Lung (tissue), 11 donors: ENCODE measurements at regions not wholly inside any gene's neighbourhood (a gene's known extent, or its start where the extent isn't known, plus 50 kb on each side); places are given as distances from the start of the nearest gene placed in this dataset.
A peak's percentile ranks its signal among the peaks of the same experiment; 100 is the strongest.

Experiments used
- ATAC-seq: fragments of 200-7000 bp; cut with Tn5 transposase; one replicate; pipeline ENCODE4 v1.9.1; 2020; ENCODE audit warnings: moderate number of reproducible peaks; ENCODE audit not compliant: insufficient read depth, low FRiP score
- DNase-seq, 3 donors: peaks; one replicate each; pipeline ENCODE4 v3.0.0-alpha.2; 2013 to 2017
- H3K27ac ChIP-seq, 2 donors: one replicate each; pipeline ENCODE4 v1.5.1; 2013; ENCODE audit warnings: mild to moderate bottlenecking in 2 of 2, moderate library complexity in 2 of 2, control low read depth in 1 of 2, inconsistent platforms in 1 of 2, low read depth in 1 of 2, low read length in 1 of 2
- H3K27me3 ChIP-seq, 3 donors: one replicate each; pipeline ENCODE4 v1.5.1; 2013; ENCODE audit warnings: low read length in 2 of 3; ENCODE audit not compliant: control insufficient read depth in 3 of 3, insufficient read depth in 3 of 3
- H3K36me3 ChIP-seq, 4 donors: one replicate each; pipeline ENCODE4 v1.5.1; 2013; ENCODE audit warnings: low read length in 4 of 4, mild to moderate bottlenecking in 1 of 4, moderate library complexity in 1 of 4; ENCODE audit not compliant: control insufficient read depth in 4 of 4, insufficient read depth in 4 of 4
- H3K4me1 ChIP-seq, 5 donors: one replicate each; pipeline ENCODE4 v1.5.1; 2013; ENCODE audit warnings: low read length in 5 of 5, mild to moderate bottlenecking in 2 of 5, moderate library complexity in 1 of 5; ENCODE audit not compliant: control insufficient read depth in 5 of 5, insufficient read depth in 5 of 5
- H3K4me3 ChIP-seq: one replicate; pipeline ENCODE4 v1.5.1; 2013; ENCODE audit warnings: mild to moderate bottlenecking, control low read depth, moderate library complexity
- H3K9ac ChIP-seq, 2 donors: one replicate each; pipeline ENCODE4 v1.5.1; 2013; ENCODE audit warnings: low read length in 2 of 2, control low read depth in 1 of 2; ENCODE audit not compliant: insufficient read depth in 1 of 2
- H3K9me3 ChIP-seq, 4 donors: one replicate each; pipeline ENCODE4 v1.5.1; 2013; ENCODE audit warnings: low read length in 3 of 4, mild to moderate bottlenecking in 1 of 4, moderate library complexity in 1 of 4; ENCODE audit not compliant: control insufficient read depth in 4 of 4, insufficient read depth in 3 of 4
- CTCF ChIP-seq: IDR thresholded peaks from 2 replicates; pipeline ENCODE4 v1.5.1; 2012; ENCODE audit warnings: mild to moderate bottlenecking; ENCODE audit errors: control extremely low read depth, extremely low read depth
- WGBS, 2 donors: extraction: QIAGEN DNeasy Blood & Tissue Kit; methylation state at CpG; one replicate each; pipeline ENCODE4 v1.1.7; 2013; 5-methylcytosine and 5-hydroxymethylcytosine counted together
- donor health status: control.
- donor health status: control.
- donor health status: Bipolar disorder and iron deficiency.
- donor health status: healthy.
- donor health status: DM: yes; HTN: yes; CAD: no.

DNA sequence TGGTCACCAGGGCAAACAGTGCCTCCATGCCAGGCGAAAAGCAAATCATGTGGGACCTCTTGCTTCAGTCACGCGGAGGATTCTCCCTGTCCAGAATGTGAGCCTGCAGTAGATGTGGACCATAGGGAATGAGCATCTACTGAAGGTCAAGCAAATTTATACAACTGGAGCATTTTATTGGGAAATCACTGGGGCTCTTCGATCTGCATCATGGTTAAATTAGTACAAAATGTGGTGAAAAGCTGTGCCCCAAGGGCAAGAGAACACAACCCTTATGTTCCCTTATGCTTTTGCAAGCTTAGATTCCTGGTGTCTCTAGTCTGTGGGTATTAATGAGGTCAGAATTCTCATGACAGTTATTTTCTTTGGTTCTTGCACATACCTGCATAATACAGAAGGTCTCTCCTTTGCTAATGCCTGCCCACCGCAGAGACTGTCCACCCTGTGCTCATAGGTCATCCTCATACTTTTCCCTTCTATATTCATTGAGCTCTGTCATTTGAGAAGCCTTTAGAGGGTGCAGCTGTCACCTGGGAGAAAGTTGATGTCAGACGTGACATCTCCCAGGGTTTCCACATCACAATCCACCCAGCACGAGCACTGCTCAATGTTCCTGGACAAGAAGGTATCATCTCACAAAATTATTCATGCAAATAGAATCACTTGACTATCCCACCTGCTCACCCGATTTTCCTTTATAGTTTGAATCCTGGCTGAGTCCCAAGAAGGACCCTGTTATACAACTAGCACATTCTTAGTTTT is 111.7 kb downstream of the NXNL2 start:
- H3K27ac ChIP-seq, result no peak overlapping the region
- peaks cover 0 to 16% (median 2%) of the 10 kb centered on the region in 5 donors for H3K4me1 ChIP-seq
- no peaks in the 10 kb centered on the region for H3K27me3 ChIP-seq
- no peak overlapping the region for H3K4me3 ChIP-seq
- H3K9me3 ChIP-seq, result peaks cover 0 to 1% (median 0%) of the 10 kb centered on the region in 4 donors
- no peak for TF ChIP-seq CTCF
- 85 to 89% methylated on average over 8 of the region's 8 CpGs for WGBS, 2 donors
- peak in 1 of 3 donors; percentile 7 for DNase-seq
- no peak overlapping the region for H3K9ac ChIP-seq
- H3K36me3 ChIP-seq, result no peaks in the 10 kb centered on the region
- no peak for ATAC-seq

DNA sequence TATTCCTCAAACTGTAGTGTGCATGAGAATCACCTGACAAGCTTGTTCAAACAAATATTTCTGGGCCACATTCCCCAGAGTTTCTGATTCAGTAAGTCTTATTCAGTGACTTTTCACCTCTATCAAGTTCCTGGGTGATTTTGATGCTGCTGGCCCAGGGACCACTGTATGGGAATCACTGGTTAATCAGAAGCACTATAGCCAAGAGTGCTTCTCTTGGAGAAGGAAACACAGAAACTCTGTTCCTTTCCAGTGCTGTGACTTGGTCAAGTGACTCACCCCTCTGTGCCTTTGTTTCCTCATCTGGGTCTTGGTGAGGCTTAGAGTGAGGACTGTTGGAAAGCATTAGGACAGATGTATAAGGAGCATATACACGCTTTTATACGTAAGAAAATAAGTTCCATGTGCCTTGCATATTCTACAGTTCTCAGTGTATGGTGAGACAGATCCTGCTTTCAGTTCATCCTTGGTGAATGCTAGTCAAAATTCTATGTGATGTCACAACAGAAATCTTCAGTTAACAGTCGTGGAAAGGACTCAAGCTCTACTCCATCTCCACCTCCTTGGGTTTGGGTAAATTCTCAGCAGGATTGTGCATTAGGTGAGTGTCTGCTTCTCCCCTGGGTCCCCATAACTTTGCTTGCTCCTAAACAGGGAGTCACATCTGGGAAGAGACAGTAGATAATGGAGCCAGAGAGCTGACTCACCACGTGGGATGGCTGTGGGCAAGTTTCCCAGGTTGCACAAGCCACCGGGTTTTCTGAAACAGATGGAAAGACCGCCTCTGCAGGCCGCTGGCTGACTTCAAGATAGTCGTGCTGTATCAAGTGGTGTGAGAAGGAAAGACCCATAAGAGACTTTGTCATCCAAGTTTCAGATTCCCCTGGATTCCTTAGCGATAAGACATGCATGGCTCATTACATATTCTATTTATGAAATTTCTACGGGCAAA is 117.0 kb downstream of the NXNL2 start:
- H3K9me3 ChIP-seq, result no peaks in the 10 kb centered on the region
- no peak overlapping the region for H3K4me3 ChIP-seq
- H3K4me1 ChIP-seq, result peaks cover 0 to 30% (median 12%) of the 10 kb centered on the region in 5 donors
- 67 to 71% methylated on average over 10 of the region's 10 CpGs for WGBS, 2 donors
- no peak overlapping the region for H3K9ac ChIP-seq
- peak; percentile 53 for ATAC-seq
- no peaks in the 10 kb centered on the region for H3K36me3 ChIP-seq
- H3K27ac ChIP-seq, result no peak overlapping the region
- peak; percentile 75 to 94 (median 85) for DNase-seq
- TF ChIP-seq CTCF, result no peak
- H3K27me3 ChIP-seq, result no peaks in the 10 kb centered on the region

- no peaks in the 10 kb centered on the region for H3K36me3 ChIP-seq
- peak in 1 of 3 donors; percentile 12 for DNase-seq
- H3K4me3 ChIP-seq, result no peak overlapping the region
- WGBS, 2 donors, result 75 to 79% methylated on average over 1 of the region's 1 CpG
- no peak overlapping the region for H3K27ac ChIP-seq
- H3K27me3 ChIP-seq, result no peaks in the 10 kb centered on the region
- no peak for TF ChIP-seq CTCF
- H3K9ac ChIP-seq, result no peak overlapping the region
- H3K9me3 ChIP-seq, result no peaks in the 10 kb centered on the region
- ATAC-seq, result no peak
- peaks cover 0 to 38% (median 18%) of the 10 kb centered on the region in 5 donors for H3K4me1 ChIP-seq
These were observed 117.9 kb downstream of the NXNL2 start for GRCh38 chr9:88652876-88653275.
